Esophagus muscularis mucosa (tissue), 4 donors: ENCODE measurements at regions not wholly inside any gene's neighbourhood (a gene's known extent, or its start where the extent isn't known, plus 50 kb on each side); places are given as distances from the start of the nearest gene placed in this dataset.

Experiments
- DNase-seq: peaks from one replicate; pipeline ENCODE4 v3.0.0-alpha.2; 2017; ENCODE audit errors: extremely low spot score
- H3K27ac ChIP-seq, 4 donors: fragments of 200-600 bp; sonication (generic); replicated peaks in 1 of 4; 1 replicate in 3 of 4; 2 replicates in 1 of 4; pipeline ENCODE4 v1.5.1; 2016 to 2019; ENCODE audit warnings: mild to moderate bottlenecking in 1 of 4
- H3K27me3 ChIP-seq, 4 donors: fragments of 200-600 bp; sonication (generic); one replicate each; pipeline versions ENCODE4 v1.5.1 to v1.6.0; 2016 to 2019
- H3K36me3 ChIP-seq, 4 donors: fragments of 200-600 bp; sonication (generic); one replicate each; pipeline ENCODE4 v1.5.1; 2016 to 2019
- H3K4me1 ChIP-seq, 4 donors: fragments of 200-600 bp; sonication (generic); one replicate each; pipeline ENCODE4 v1.5.1; 2016 to 2019
- H3K4me3 ChIP-seq, 4 donors: fragments of 200-600 bp; sonication (generic); 1 replicate in 2 of 4; 2 replicates in 2 of 4; pipeline ENCODE4 v1.5.1; 2016 to 2019; ENCODE audit warnings: mild to moderate bottlenecking in 4 of 4, moderate library complexity in 1 of 4
- H3K9me3 ChIP-seq, 4 donors: fragments of 200-600 bp; sonication (generic); 1 replicate in 3 of 4; 2 replicates in 1 of 4; pipeline ENCODE4 v1.5.1; 2016 to 2019
- EP300 ChIP-seq: sonication (generic); formaldehyde crosslinking; IDR thresholded peaks from one replicate; pipeline ENCODE4 v1.6.1; 2017; ENCODE audit warnings: antibody characterized with exemption
- POLR2A ChIP-seq: fragments of 450-650 bp; IDR thresholded peaks from one replicate; pipeline ENCODE4 v1.6.1; 2017; ENCODE audit warnings: antibody characterized with exemption, moderate library complexity, mild to moderate bottlenecking, low read depth
- POLR2AphosphoS5 ChIP-seq, 2 donors: sonication (generic); formaldehyde crosslinking; IDR thresholded peaks; one replicate each; pipeline ENCODE4 v1.6.1; 2017; ENCODE audit warnings: antibody characterized with exemption in 2 of 2
- WGBS: methylation state at CpG from one replicate; pipeline ENCODE4 v1.1.5; 2018; 5-methylcytosine and 5-hydroxymethylcytosine counted together
- intact Hi-C: fragments of 100-400 bp; cut with DNase I; formaldehyde crosslinking; loops from one replicate; pipeline ENCODE4 v1.15.1; 2023
- TF ChIP-seq, protein P1 (sequence below), 3 experiments: fragments of 200-600 bp in 2 of 3; fragments of 450-650 bp in 1 of 3; sonication (generic) in 2 of 3; IDR thresholded peaks; one replicate each; pipeline ENCODE4 v1.5.1; 2017 to 2019; ENCODE audit warnings: antibody characterized with exemption in 3 of 3, mild to moderate bottlenecking in 2 of 3, moderate library complexity in 1 of 3

DNA sequence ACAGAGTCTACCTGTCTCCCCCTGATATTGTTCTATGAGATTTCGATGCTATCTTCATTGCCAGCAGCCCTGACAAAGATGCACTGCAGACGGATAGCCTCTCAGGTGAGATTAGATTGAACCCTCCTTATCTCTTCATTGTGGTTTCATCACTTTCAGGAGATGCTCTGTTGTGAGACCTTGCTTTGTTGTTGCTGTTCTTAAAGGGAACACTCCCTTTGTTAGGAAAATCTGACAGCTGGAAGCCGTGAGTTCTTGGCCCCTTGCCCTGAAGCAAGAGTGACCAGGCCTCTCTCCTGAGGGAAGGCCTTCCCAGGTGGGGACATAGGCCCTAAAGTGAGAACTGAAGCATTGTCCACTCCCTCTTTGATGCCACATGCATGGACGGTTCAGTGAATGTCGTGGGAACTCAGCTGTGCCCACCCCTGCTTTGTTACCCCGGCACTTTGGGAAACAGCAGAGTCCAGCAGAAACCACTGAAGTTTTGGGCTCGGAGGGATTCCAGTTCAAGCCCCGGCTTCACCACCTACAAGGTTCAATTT is 976.1 kb downstream of the TBC1D22A start:
- H3K27ac ChIP-seq = no peak overlapping the region
- intact Hi-C loops = no loop called here
- peaks cover 0 to 34% (median 0%) of the 10 kb centered on the region in 4 donors for H3K27me3 ChIP-seq
- TF ChIP-seq, protein P1, sequence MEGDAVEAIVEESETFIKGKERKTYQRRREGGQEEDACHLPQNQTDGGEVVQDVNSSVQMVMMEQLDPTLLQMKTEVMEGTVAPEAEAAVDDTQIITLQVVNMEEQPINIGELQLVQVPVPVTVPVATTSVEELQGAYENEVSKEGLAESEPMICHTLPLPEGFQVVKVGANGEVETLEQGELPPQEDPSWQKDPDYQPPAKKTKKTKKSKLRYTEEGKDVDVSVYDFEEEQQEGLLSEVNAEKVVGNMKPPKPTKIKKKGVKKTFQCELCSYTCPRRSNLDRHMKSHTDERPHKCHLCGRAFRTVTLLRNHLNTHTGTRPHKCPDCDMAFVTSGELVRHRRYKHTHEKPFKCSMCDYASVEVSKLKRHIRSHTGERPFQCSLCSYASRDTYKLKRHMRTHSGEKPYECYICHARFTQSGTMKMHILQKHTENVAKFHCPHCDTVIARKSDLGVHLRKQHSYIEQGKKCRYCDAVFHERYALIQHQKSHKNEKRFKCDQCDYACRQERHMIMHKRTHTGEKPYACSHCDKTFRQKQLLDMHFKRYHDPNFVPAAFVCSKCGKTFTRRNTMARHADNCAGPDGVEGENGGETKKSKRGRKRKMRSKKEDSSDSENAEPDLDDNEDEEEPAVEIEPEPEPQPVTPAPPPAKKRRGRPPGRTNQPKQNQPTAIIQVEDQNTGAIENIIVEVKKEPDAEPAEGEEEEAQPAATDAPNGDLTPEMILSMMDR (IDR thresholded peaks at IDR 0.05) = no peak
- no peak for TF ChIP-seq EP300
- TF ChIP-seq POLR2AphosphoS5 (IDR thresholded peaks at IDR 0.05) = no peak
- TF ChIP-seq POLR2A = no peak
- H3K9me3 ChIP-seq = no peaks in the 10 kb centered on the region
- peak; percentile 81 for DNase-seq
- H3K36me3 ChIP-seq = no peaks in the 10 kb centered on the region
- no peak overlapping the region for H3K4me3 ChIP-seq
- H3K4me1 ChIP-seq = no peaks in the 10 kb centered on the region
- 75% methylated on average over 8 of the region's 8 CpGs for WGBS

DNA sequence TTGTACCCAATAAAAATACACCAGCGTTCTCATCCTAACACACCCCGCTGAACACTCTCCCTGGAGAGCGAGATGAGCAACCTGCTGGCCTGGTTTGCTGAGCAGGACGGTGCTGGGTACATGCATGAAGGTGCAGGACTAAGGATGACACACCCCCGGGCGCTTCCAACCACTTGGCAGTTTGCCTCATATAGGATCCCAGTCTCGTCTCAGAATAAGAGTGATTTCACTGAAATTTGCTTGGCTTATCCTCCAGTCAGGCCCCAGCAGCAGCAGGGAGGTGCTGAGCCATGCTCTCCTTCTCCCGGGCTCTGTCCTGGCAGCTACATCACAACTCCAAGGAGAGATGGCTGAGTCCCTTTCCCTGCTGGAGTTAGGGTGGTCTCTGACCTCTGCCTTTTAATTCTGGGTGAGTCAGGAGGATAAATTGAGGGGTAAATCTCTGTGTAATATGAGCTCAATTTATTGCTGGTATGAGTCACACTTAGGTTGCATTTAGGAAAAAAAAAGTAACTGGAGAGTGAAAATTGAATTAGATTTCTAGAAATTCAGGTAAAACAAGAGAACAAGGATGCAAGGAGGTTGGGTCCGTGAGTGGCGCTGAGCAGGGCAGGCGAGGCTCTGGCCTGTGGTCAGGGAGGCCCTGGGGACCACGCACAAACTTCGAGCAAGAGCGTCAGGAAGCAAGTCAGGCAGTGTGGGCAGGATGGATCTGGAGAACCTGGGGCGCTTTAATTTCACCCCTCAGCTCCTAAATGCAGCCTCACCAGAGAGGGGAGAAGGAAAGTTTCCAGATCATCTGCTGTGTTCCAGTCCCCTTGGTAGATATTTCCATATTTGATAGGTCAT is 974.0 kb downstream of the TBC1D22A start:
- H3K4me3 ChIP-seq = no peak overlapping the region
- 79% methylated on average over 15 of the region's 15 CpGs for WGBS
- no peaks in the 10 kb centered on the region for H3K36me3 ChIP-seq
- intact Hi-C loops = no loop called here
- peaks cover 0 to 28% (median 0%) of the 10 kb centered on the region in 4 donors for H3K27me3 ChIP-seq
- TF ChIP-seq, protein P1 (IDR thresholded peaks at IDR 0.05) = no peak
- TF ChIP-seq POLR2AphosphoS5 (IDR thresholded peaks at IDR 0.05) (no peak), EP300 (no peak), POLR2A (no peak)
- H3K27ac ChIP-seq = no peak overlapping the region
- no peaks in the 10 kb centered on the region for H3K9me3 ChIP-seq
- peak; percentile 74 for DNase-seq
- H3K4me1 ChIP-seq = no peaks in the 10 kb centered on the region

DNA sequence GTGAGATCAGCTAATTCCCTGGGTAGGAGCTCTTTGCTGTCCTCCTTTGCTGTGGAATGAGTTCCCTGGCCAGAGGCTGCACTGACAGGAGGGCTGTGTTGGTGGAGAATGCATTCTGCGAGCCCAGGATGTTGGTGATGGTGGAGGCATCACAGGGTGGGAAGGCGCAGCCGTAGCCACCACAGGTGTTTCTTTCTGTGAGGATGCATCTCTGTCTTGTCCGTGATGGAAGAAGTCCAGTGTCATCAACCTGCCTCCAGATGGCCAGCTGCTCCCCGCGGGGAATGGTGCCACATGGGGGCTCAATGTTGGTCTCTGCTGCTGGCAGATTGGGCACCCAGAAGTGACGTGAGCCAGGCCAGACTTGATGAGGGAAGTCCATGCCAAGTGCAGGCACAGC is 972.1 kb downstream of the TBC1D22A start:
- H3K4me1 ChIP-seq = no peaks in the 10 kb centered on the region
- H3K4me3 ChIP-seq = no peak overlapping the region
- DNase-seq = peak; percentile 84
- peaks cover 0 to 12% (median 11%) of the 10 kb centered on the region in 4 donors for H3K9me3 ChIP-seq
- no peaks in the 10 kb centered on the region for H3K36me3 ChIP-seq
- H3K27me3 ChIP-seq = peaks cover 0 to 9% (median 0%) of the 10 kb centered on the region in 4 donors
- WGBS = 92% methylated on average over 6 of the region's 7 CpGs
- intact Hi-C loops = no loop called here
- no peak overlapping the region for H3K27ac ChIP-seq
- TF ChIP-seq EP300 (no peak), POLR2AphosphoS5 (IDR thresholded peaks at IDR 0.05) (no peak), POLR2A (no peak)
- TF ChIP-seq, protein P1 (IDR thresholded peaks at IDR 0.05) = no peak

DNA sequence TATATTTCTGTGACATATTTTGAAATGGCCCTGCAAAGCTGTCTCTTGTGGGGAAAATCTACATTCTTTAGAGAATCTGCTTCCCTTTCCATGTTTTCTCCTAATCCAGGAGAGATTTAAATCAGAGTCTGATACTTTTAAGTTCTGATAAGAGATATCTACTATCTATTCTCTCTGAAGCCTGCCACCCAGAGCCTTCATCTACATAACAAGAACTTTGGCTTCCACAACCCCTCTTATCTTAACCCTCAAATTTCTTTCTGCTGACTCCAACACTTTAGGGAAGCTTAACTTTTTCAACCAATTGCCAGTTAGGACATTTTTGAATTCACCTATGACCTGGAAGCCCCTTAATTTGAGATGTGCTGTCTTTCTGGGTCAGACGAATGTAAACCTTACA is 965.2 kb downstream of the TBC1D22A start:
- 59% methylated on average over 1 of the region's 1 CpG for WGBS

More for the DNA sequence above, 965.2 kb downstream of the TBC1D22A start:
- H3K9me3 ChIP-seq = peaks cover 0 to 12% (median 11%) of the 10 kb centered on the region in 4 donors
- H3K27ac ChIP-seq = no peak overlapping the region
- no peaks in the 10 kb centered on the region for H3K36me3 ChIP-seq
- peaks cover 0 to 18% (median 0%) of the 10 kb centered on the region in 4 donors for H3K27me3 ChIP-seq
- no peak overlapping the region for H3K4me3 ChIP-seq
- DNase-seq = no peak
- no peaks in the 10 kb centered on the region for H3K4me1 ChIP-seq
- intact Hi-C loops = no loop called here
- TF ChIP-seq POLR2A (no peak), EP300 (no peak), POLR2AphosphoS5 (IDR thresholded peaks at IDR 0.05) (no peak)
- TF ChIP-seq, protein P1 (IDR thresholded peaks at IDR 0.05) = no peak
